H1 (cell line): ENCODE measurements at regions not wholly inside any gene's neighbourhood (a gene's known extent, or its start where the extent isn't known, plus 50 kb on each side); places are given as distances from the start of the nearest gene placed in this dataset.

ENCODE experiments used
- CTCF ChIA-PET: fragments of 300-600 bp; sonication (Branson Sonifier 250); formaldehyde crosslinking; loops from one replicate; lab custom pipeline; 2021; ENCODE audit not compliant: partially characterized antibody; lab: Charles Lee
- POLR2A ChIA-PET: fragments of 300-600 bp; sonication (Branson Sonifier 250); formaldehyde crosslinking; loops from one replicate; lab custom pipeline; 2021; ENCODE audit warnings: inconsistent platforms; ENCODE audit not compliant: partially characterized antibody; lab: Charles Lee
- DNase-seq, 2 experiments: peaks; one replicate each; pipeline versions ENCODE4 v3.0.0 to v3.0.0-alpha.2; 2010 to 2022; ENCODE audit warnings: low spot score in 2 of 2, low read depth in 1 of 2, mixed read lengths in 1 of 2
- FAIRE-seq: peaks from 2 replicates; lab custom pipeline; 2011; peaks lifted over from hg19 to GRCh38; lab: Jason Lieb, UNC
- H2AFZ ChIP-seq: 2 replicates; pipeline ENCODE4 v1.8.1; 2012; ENCODE audit warnings: low read length, inconsistent platforms
- H2AK5ac ChIP-seq: 2 replicates; pipeline ENCODE4 v1.6.1; 2013; ENCODE audit warnings: low read depth, low read length
- H2BK120ac ChIP-seq: replicated peaks from 2 replicates; pipeline ENCODE3; 2013; ENCODE audit warnings: low read depth, low read length, inconsistent platforms
- H2BK12ac ChIP-seq: 2 replicates; pipeline ENCODE4 v1.6.1; 2013; ENCODE audit warnings: low read depth, low read length
- H2BK15ac ChIP-seq: 2 replicates; pipeline ENCODE4 v1.6.1; 2013; ENCODE audit warnings: low read length
- H2BK20ac ChIP-seq: 2 replicates; pipeline ENCODE4 v1.6.1; 2013; ENCODE audit warnings: low read length
- H2BK5ac ChIP-seq: 2 replicates; pipeline ENCODE4 v1.6.1; 2013; ENCODE audit warnings: low read depth, low read length
- H3K14ac ChIP-seq: 2 replicates; pipeline ENCODE4 v1.6.1; 2013; ENCODE audit warnings: inconsistent platforms; ENCODE audit not compliant: insufficient read length
- H3K18ac ChIP-seq: 2 replicates; pipeline ENCODE4 v1.6.1; 2013; ENCODE audit warnings: low read length; ENCODE audit errors: extremely low read depth
- H3K23ac ChIP-seq: 2 replicates; pipeline ENCODE4 v1.6.1; 2013; ENCODE audit warnings: inconsistent platforms; ENCODE audit not compliant: insufficient read length
- H3K23me2 ChIP-seq: 2 replicates; pipeline ENCODE4 v1.6.1; 2013; ENCODE audit warnings: low read depth, low read length
- H3K27ac ChIP-seq: 2 replicates; pipeline ENCODE4 v1.6.1; 2011; ENCODE audit warnings: low read depth, low read length, inconsistent platforms
- H3K27me3 ChIP-seq, 4 experiments: replicated peaks in 1 of 4; 1 replicate in 1 of 4; 2 replicates in 3 of 4; pipeline versions ENCODE4 v1.6.1 to v1.8.1; 2011 to 2013; ENCODE audit warnings: low read length in 3 of 4, mild to moderate bottlenecking in 3 of 4, inconsistent platforms in 2 of 4, mixed read lengths in 2 of 4, moderate library complexity in 1 of 4; ENCODE audit not compliant: control insufficient read depth in 3 of 4, insufficient read depth in 3 of 4; ENCODE audit errors: extremely low read depth in 1 of 4
- H3K36me3 ChIP-seq, 4 experiments: 2 replicates each; pipeline versions ENCODE4 v1.6.1 to v1.8.1; 2011 to 2013; ENCODE audit warnings: mild to moderate bottlenecking in 4 of 4, low read length in 3 of 4, moderate library complexity in 2 of 4, control low read depth in 1 of 4, inconsistent platforms in 1 of 4; ENCODE audit not compliant: insufficient read depth in 4 of 4, control insufficient read depth in 2 of 4
- H3K4ac ChIP-seq: replicated peaks from 2 replicates; pipeline ENCODE3; 2013; ENCODE audit warnings: low read length, low read depth, mixed read lengths, inconsistent platforms; ENCODE audit not compliant: insufficient read length
- H3K4me1 ChIP-seq, 4 experiments: replicated peaks in 1 of 4; 1 replicate in 1 of 4; 2 replicates in 3 of 4; pipeline versions ENCODE4 v1.6.1 to v1.8.1; 2011 to 2013; ENCODE audit warnings: low read length in 3 of 4, inconsistent platforms in 2 of 4, mixed read lengths in 1 of 4; ENCODE audit not compliant: insufficient read depth in 4 of 4, control insufficient read depth in 3 of 4
- H3K4me2 ChIP-seq, 2 experiments: 2 replicates each; pipeline versions ENCODE4 v1.6.1 to v1.8.1; 2011 to 2013; ENCODE audit warnings: low read depth in 2 of 2, low read length in 2 of 2, control low read depth in 1 of 2, inconsistent platforms in 1 of 2, mild to moderate bottlenecking in 1 of 2; ENCODE audit not compliant: insufficient read depth in 1 of 2
- H3K4me3 ChIP-seq, 4 experiments: fragments of 200-600, 300-600 bp in 1 of 4; sonication (generic), shearing (Covaris generic), sonication (Bioruptor Twin) in 1 of 4; 2 replicates each; pipeline versions ENCODE4 v1.5.1 to v1.8.1; 2011 to 2016; ENCODE audit warnings: low read length in 4 of 4, low read depth in 3 of 4, control low read depth in 2 of 4, inconsistent platforms in 2 of 4, mild to moderate bottlenecking in 2 of 4, mixed read lengths in 1 of 4, moderate library complexity in 1 of 4; ENCODE audit not compliant: insufficient read depth in 2 of 4; ENCODE audit errors: extremely low read depth in 1 of 4
- H3K56ac ChIP-seq: replicated peaks from 2 replicates; pipeline ENCODE3; 2013; ENCODE audit warnings: low read depth, mild to moderate bottlenecking, mixed read lengths, low read length, inconsistent platforms; ENCODE audit not compliant: insufficient read length
- H3K79me1 ChIP-seq: 2 replicates; pipeline ENCODE4 v1.6.1; 2013; ENCODE audit warnings: low read depth, low read length, control low read depth
- H3K79me2 ChIP-seq, 2 experiments: 2 replicates each; pipeline versions ENCODE4 v1.6.1 to v1.8.1; 2012 to 2013; ENCODE audit warnings: low read length in 2 of 2, mild to moderate bottlenecking in 2 of 2, inconsistent platforms in 1 of 2; ENCODE audit not compliant: insufficient read depth in 2 of 2, control insufficient read depth in 1 of 2
- H3K9ac ChIP-seq, 4 experiments: replicated peaks in 1 of 4; 1 replicate in 1 of 4; 2 replicates in 3 of 4; pipeline versions ENCODE4 v1.6.1 to v1.8.1; 2011 to 2013; ENCODE audit warnings: low read depth in 3 of 4, low read length in 3 of 4, control low read depth in 2 of 4, mild to moderate bottlenecking in 2 of 4, moderate library complexity in 2 of 4, inconsistent platforms in 1 of 4; ENCODE audit errors: extremely low read depth in 1 of 4
- H3K9me3 ChIP-seq, 2 experiments: 2 replicates each; pipeline versions ENCODE4 v1.6.1 to v1.8.1; 2012 to 2013; ENCODE audit warnings: mild to moderate bottlenecking in 2 of 2, moderate library complexity in 2 of 2, control low read depth in 1 of 2, inconsistent platforms in 1 of 2, low read depth in 1 of 2, low read length in 1 of 2, mixed read lengths in 1 of 2; ENCODE audit not compliant: insufficient read depth in 2 of 2
- H4K20me1 ChIP-seq, 2 experiments: replicated peaks in 1 of 2; 2 replicates each; pipeline versions ENCODE3 to v1.8.1; 2011 to 2013; ENCODE audit warnings: inconsistent platforms in 2 of 2, low read length in 2 of 2, mild to moderate bottlenecking in 1 of 2; ENCODE audit not compliant: insufficient read depth in 2 of 2, control insufficient read depth in 1 of 2
- H4K5ac ChIP-seq: 2 replicates; pipeline ENCODE4 v1.6.1; 2013; ENCODE audit warnings: low read length, low read depth, mixed read lengths, inconsistent platforms; ENCODE audit not compliant: insufficient read length
- H4K8ac ChIP-seq: 2 replicates; pipeline ENCODE4 v1.8.0; 2013; ENCODE audit warnings: mild to moderate bottlenecking, moderate library complexity, low read length, inconsistent platforms; ENCODE audit not compliant: insufficient read depth; ENCODE audit errors: extremely low read depth
- H4K91ac ChIP-seq: replicated peaks from 2 replicates; pipeline ENCODE3; 2013; ENCODE audit warnings: low read length, mixed read lengths, inconsistent platforms; ENCODE audit not compliant: insufficient read length
- CHD1 ChIP-seq: IDR thresholded peaks from 2 replicates; pipeline ENCODE4 v1.6.1; 2012; ENCODE audit warnings: low read depth, low read length, improper control_type of control experiment
- E2F6 ChIP-seq: IDR thresholded peaks from 2 replicates; pipeline ENCODE4 v1.6.1; 2012; ENCODE audit warnings: inconsistent platforms
- EP300 ChIP-seq, 2 experiments: IDR thresholded peaks; 1 replicate in 1 of 2; 2 replicates in 1 of 2; pipeline ENCODE4 v1.6.1; 2011 to 2012; ENCODE audit warnings: low read depth in 2 of 2, low read length in 2 of 2, mild to moderate bottlenecking in 2 of 2, borderline replicate concordance in 1 of 2, inconsistent platforms in 1 of 2, moderate library complexity in 1 of 2
- EZH2 ChIP-seq: fragments of 200-600 bp; sonication (generic); IDR thresholded peaks from 2 replicates; pipeline ENCODE4 v1.7.1; 2012; ENCODE audit warnings: low read depth, mild to moderate bottlenecking, moderate library complexity, low read length, inconsistent platforms; ENCODE audit not compliant: severe bottlenecking
- FOSL1 ChIP-seq: IDR thresholded peaks from 2 replicates; pipeline ENCODE4 v1.6.1; 2011; ENCODE audit warnings: mild to moderate bottlenecking, low read depth, low read length, moderate library complexity; ENCODE audit not compliant: insufficient read depth
- HDAC2 ChIP-seq, 2 experiments: fragments of 300-600 bp in 1 of 2; sonication (generic) in 1 of 2; IDR thresholded peaks; 2 replicates each; pipeline ENCODE4 v1.6.1; 2011 to 2012; ENCODE audit warnings: low read depth in 2 of 2, low read length in 2 of 2, mild to moderate bottlenecking in 2 of 2, moderate library complexity in 2 of 2, borderline replicate concordance in 1 of 2, inconsistent platforms in 1 of 2
- KDM4A ChIP-seq: IDR thresholded peaks from one replicate; pipeline ENCODE4 v1.7.1; 2012; ENCODE audit warnings: low read depth, mild to moderate bottlenecking, moderate library complexity, low read length, inconsistent platforms; ENCODE audit not compliant: severe bottlenecking
- MAFK ChIP-seq: IDR thresholded peaks from 2 replicates; pipeline ENCODE4 v1.6.1; 2012; ENCODE audit warnings: low read depth, mild to moderate bottlenecking, improper control_type of control experiment, low read length
- NRF1 ChIP-seq: IDR thresholded peaks from 2 replicates; pipeline ENCODE4 v1.6.1; 2011; ENCODE audit warnings: mild to moderate bottlenecking, low read depth, low read length, improper control_type of control experiment
- PHF8 ChIP-seq: fragments of 200-600 bp; sonication (generic); conservative IDR thresholded peaks from 2 replicates; pipeline ENCODE4 v1.7.1; 2012; ENCODE audit warnings: low read depth, mild to moderate bottlenecking, inconsistent platforms, low read length, moderate library complexity
- POLR2A ChIP-seq, 2 experiments: IDR thresholded peaks; 1 replicate in 1 of 2; 2 replicates in 1 of 2; pipeline ENCODE4 v1.6.1; 2011; ENCODE audit warnings: low read depth in 2 of 2, low read length in 2 of 2, mild to moderate bottlenecking in 2 of 2; ENCODE audit errors: control extremely low read depth in 1 of 2
- POU5F1 ChIP-seq: IDR thresholded peaks from 2 replicates; pipeline ENCODE4 v1.6.1; 2011; ENCODE audit warnings: low read depth, mild to moderate bottlenecking, low read length, moderate library complexity
- RXRA ChIP-seq: IDR thresholded peaks from 2 replicates; pipeline ENCODE4 v1.6.1; 2011; ENCODE audit warnings: low read depth, mild to moderate bottlenecking, low read length, moderate library complexity; ENCODE audit not compliant: insufficient read depth
- SP1 ChIP-seq: IDR thresholded peaks from 2 replicates; pipeline ENCODE4 v1.6.1; 2011; ENCODE audit warnings: low read depth, low read length
- WGBS, 2 experiments: shearing (Covaris generic) in 1 of 2; methylation state at CpG; one replicate each; pipeline versions ENCODE4 v1.1.6 to v1.1.7; 2013 to 2015; ENCODE audit warnings: low lambda C conversion rate in 2 of 2, mixed read lengths in 2 of 2, inconsistent platforms in 1 of 2, low coverage in 1 of 2, missing lambda C conversion rate in 1 of 2; ENCODE audit not compliant: insufficient replicate concordance in 2 of 2, insufficient coverage in 1 of 2, insufficient read length in 1 of 2; ENCODE audit errors: extremely low coverage in 1 of 2, missing lambda C conversion rate in 1 of 2; 5-methylcytosine and 5-hydroxymethylcytosine counted together

- Histone ChIP-seq H4K8ac (no peak overlapping the region), H3K79me2 (no peaks in the 10 kb centered on the region), H3K4me1 (peaks cover 0 to 29% (median 22%) of the 10 kb centered on the region in 4 experiments; a peak in 6 of 7 replicates), H3K79me1 (no peaks in the 10 kb centered on the region), H4K20me1 (peaks cover 0 to 1% of the 10 kb centered on the region in 2 experiments), H2AK5ac (no peak overlapping the region), H3K4me2 (peak overlapping the region in 1 of 2 experiments; percentile 32; a peak in 1 of 4 replicates), H2BK120ac (no peak overlapping the region), H3K9ac (no peak overlapping the region), H2AFZ (no peak overlapping the region), H4K5ac (no peak overlapping the region), H3K9me3 (no peaks in the 10 kb centered on the region), H2BK20ac (no peak overlapping the region), H2BK5ac (no peak overlapping the region), H2BK12ac (no peak overlapping the region), H3K4ac (no peak overlapping the region), H3K27me3 (peaks cover 0 to 2% (median under 1%) of the 10 kb centered on the region in 4 experiments; a peak in 1 of 7 replicates), H3K56ac (no peak overlapping the region), H3K4me3 (no peak overlapping the region), H3K18ac (no peak overlapping the region), H3K27ac (no peak overlapping the region), H3K14ac (no peak overlapping the region), H3K36me3 (no peaks in the 10 kb centered on the region), H3K23ac (no peak overlapping the region), H3K23me2 (no peaks in the 10 kb centered on the region), H4K91ac (no peak overlapping the region), H2BK15ac (0 out of 2 replicates have a peak overlapping the region, but pooled peaks have one; percentile 8)
- DNase-seq = no peak
- 90% methylated on average over 6 of the region's 6 CpGs; no CpG with 5 or more reads in 1 of the 2 experiments for WGBS, 2 experiments
- ChIA-PET POLR2A (interaction anchor here (1.2 to 1.6 kb wide), 3 partner anchors 11 to 139 kb away, joined by 3 to 6 read pairs (median 3); partner anchors contain the start of gene YWHAQ), CTCF (interaction anchor here (0.6 to 6.9 kb wide), 52 partner anchors 9 to 588 kb away, joined by 3 to 103 read pairs (median 6); partner anchors contain the start of gene ADAM17)
- no peak for FAIRE-seq
- TF ChIP-seq EP300 (IDR thresholded peaks at IDR 0.05; ENCODE audit: borderline replicate concordance in 1 of 2, low read depth in 2 of 2, low read length in 2 of 2) (no peak), MAFK (no peak), E2F6 (no peak), CHD1 (no peak), RXRA (no peak), EZH2 (no peak), NRF1 (no peak), KDM4A (no peak), SP1 (no peak), FOSL1 (no peak), HDAC2 (IDR thresholded peaks at IDR 0.05; ENCODE audit: borderline replicate concordance in 1 of 2, low read depth in 2 of 2, low read length in 2 of 2) (no peak), POLR2A (IDR thresholded peaks at IDR 0.05; ENCODE audit: control extremely low read depth in 1 of 2, low read depth in 2 of 2, low read length in 2 of 2) (no peak), PHF8 (no peak), POU5F1 (no peak)
Measured at GRCh38 chr2:9770006-9770307, 73.3 kb upstream of the TAF1B start.
